ENCODE measurements at regions not wholly inside any gene's neighbourhood (a gene's known extent, or its start where the extent isn't known, plus 50 kb on each side); places are given as distances from the start of the nearest gene placed in this dataset.

GRCh38 chr5:26430323-26430722 lies 608.1 kb downstream of the CDH9 start:
- ChIA-PET POLR2A (no interaction called here), CTCF (no interaction called here)
- DNase-seq (ENCODE audit: extremely low spot score): no peak
- TF ChIP-seq L3MBTL2 (conservative IDR thresholded peaks at IDR 0.05): no peak
- no peak for TF ChIP-seq ELF4 (IDR thresholded peaks at IDR 0.05)
- no peak for TF ChIP-seq SP1 (IDR thresholded peaks at IDR 0.05)
- no peak for TF ChIP-seq LEF1 (IDR thresholded peaks at IDR 0.05; ENCODE audit: borderline replicate concordance)
- no peak for TF ChIP-seq PKNOX1 (IDR thresholded peaks at IDR 0.05)
- TF ChIP-seq BHLHE40 (IDR thresholded peaks at IDR 0.05; ENCODE audit: borderline replicate concordance): no peak
- no peak for TF ChIP-seq FOXM1 (IDR thresholded peaks at IDR 0.05; ENCODE audit: borderline replicate concordance)
- no peak for TF ChIP-seq SUZ12 (IDR thresholded peaks at IDR 0.05)

GRCh38 chr5:26427281-26427680 lies 611.1 kb downstream of the CDH9 start:
- TF ChIP-seq BHLHE40 (IDR thresholded peaks at IDR 0.05; ENCODE audit: borderline replicate concordance) (no peak), PKNOX1 (IDR thresholded peaks at IDR 0.05) (no peak), SP1 (IDR thresholded peaks at IDR 0.05) (no peak), TARDBP (IDR thresholded peaks at IDR 0.05) (no peak), FOXK2 (IDR thresholded peaks at IDR 0.05) (no peak), FOXA1 (IDR thresholded peaks at IDR 0.05) (no peak), CTBP1 (IDR thresholded peaks at IDR 0.05; ENCODE audit: borderline replicate concordance) (no peak), ZNF384 (IDR thresholded peaks at IDR 0.05) (no peak), ARNT (IDR thresholded peaks at IDR 0.05) (no peak), SUZ12 (IDR thresholded peaks at IDR 0.05) (no peak), HDGF (IDR thresholded peaks at IDR 0.05; ENCODE audit: borderline replicate concordance) (no peak), NFRKB (IDR thresholded peaks at IDR 0.05) (no peak), LEF1 (IDR thresholded peaks at IDR 0.05; ENCODE audit: borderline replicate concordance) (no peak), L3MBTL2 (conservative IDR thresholded peaks at IDR 0.05) (no peak), ELF4 (IDR thresholded peaks at IDR 0.05) (no peak)
- DNase-seq (ENCODE audit: extremely low spot score): no peak
- CTCF ChIA-PET: no interaction called here
- POLR2A ChIA-PET: no interaction called here

GRCh38 chr5:26419987-26420386 lies 618.4 kb downstream of the CDH9 start:
- DNase-seq (ENCODE audit: extremely low spot score): no peak
- CTCF ChIA-PET: no interaction called here
- POLR2A ChIA-PET: no interaction called here
- TF ChIP-seq CTBP1 (IDR thresholded peaks at IDR 0.05; ENCODE audit: borderline replicate concordance) (no peak), PKNOX1 (IDR thresholded peaks at IDR 0.05) (no peak), SP1 (IDR thresholded peaks at IDR 0.05) (no peak), L3MBTL2 (conservative IDR thresholded peaks at IDR 0.05) (no peak), NFRKB (IDR thresholded peaks at IDR 0.05) (no peak), ARNT (IDR thresholded peaks at IDR 0.05) (no peak), FOXA1 (IDR thresholded peaks at IDR 0.05) (no peak), TARDBP (IDR thresholded peaks at IDR 0.05) (no peak), LEF1 (IDR thresholded peaks at IDR 0.05; ENCODE audit: borderline replicate concordance) (no peak), HDGF (IDR thresholded peaks at IDR 0.05; ENCODE audit: borderline replicate concordance) (no peak), FOXM1 (IDR thresholded peaks at IDR 0.05; ENCODE audit: borderline replicate concordance) (no peak), SUZ12 (IDR thresholded peaks at IDR 0.05) (no peak), ELF4 (IDR thresholded peaks at IDR 0.05) (no peak), FOXK2 (IDR thresholded peaks at IDR 0.05) (no peak), ZNF384 (IDR thresholded peaks at IDR 0.05) (no peak), BHLHE40 (IDR thresholded peaks at IDR 0.05; ENCODE audit: borderline replicate concordance) (no peak)

GRCh38 chr5:26416911-26417310 lies 621.5 kb downstream of the CDH9 start:
- POLR2A ChIA-PET: no interaction called here
- CTCF ChIA-PET: no interaction called here

More at GRCh38 chr5:26416911-26417310, 621.5 kb downstream of the CDH9 start:
- no peak for DNase-seq (ENCODE audit: extremely low spot score)
- no peak for TF ChIP-seq CTBP1 (IDR thresholded peaks at IDR 0.05; ENCODE audit: borderline replicate concordance)
- no peak for TF ChIP-seq LEF1 (IDR thresholded peaks at IDR 0.05; ENCODE audit: borderline replicate concordance)
- no peak for TF ChIP-seq BHLHE40 (IDR thresholded peaks at IDR 0.05; ENCODE audit: borderline replicate concordance)
- TF ChIP-seq FOXK2 (IDR thresholded peaks at IDR 0.05): no peak
- no peak for TF ChIP-seq ELF4 (IDR thresholded peaks at IDR 0.05)
- no peak for TF ChIP-seq SP1 (IDR thresholded peaks at IDR 0.05)
- no peak for TF ChIP-seq HDGF (IDR thresholded peaks at IDR 0.05; ENCODE audit: borderline replicate concordance)
- TF ChIP-seq FOXM1 (IDR thresholded peaks at IDR 0.05; ENCODE audit: borderline replicate concordance): no peak
- TF ChIP-seq NFRKB (IDR thresholded peaks at IDR 0.05): no peak
- no peak for TF ChIP-seq TARDBP (IDR thresholded peaks at IDR 0.05)
- no peak for TF ChIP-seq PKNOX1 (IDR thresholded peaks at IDR 0.05)
- no peak for TF ChIP-seq SUZ12 (IDR thresholded peaks at IDR 0.05)
- no peak for TF ChIP-seq ZNF384 (IDR thresholded peaks at IDR 0.05)
- no peak for TF ChIP-seq FOXA1 (IDR thresholded peaks at IDR 0.05)
- TF ChIP-seq L3MBTL2 (conservative IDR thresholded peaks at IDR 0.05): no peak
- TF ChIP-seq ARNT (IDR thresholded peaks at IDR 0.05): no peak

Measured in HEK293T (cell line).